CD14-positive monocyte (primary cell): ENCODE measurements at regions not wholly inside any gene's neighbourhood (a gene's known extent, or its start where the extent isn't known, plus 50 kb on each side); places are given as distances from the start of the nearest gene placed in this dataset.

Source experiments
- DNase-seq, 3 donors: peaks; one replicate each; pipeline ENCODE4 v3.0.0-alpha.2; 2011 to 2022
- H2AFZ ChIP-seq: 2 replicates; pipeline ENCODE4 v1.6.0; 2012; ENCODE audit warnings: mild to moderate bottlenecking, low read depth, low read length, inconsistent platforms; ENCODE audit not compliant: insufficient read depth, poor library complexity, severe bottlenecking
- H3K27ac ChIP-seq, 2 donors: 1 replicate in 1 of 2; 2 replicates in 1 of 2; pipeline ENCODE4 v1.5.1; 2012 to 2013; ENCODE audit warnings: low read length in 2 of 2, control low read depth in 1 of 2, inconsistent platforms in 1 of 2, low read depth in 1 of 2, mild to moderate bottlenecking in 1 of 2
- H3K27me3 ChIP-seq, 2 donors: one replicate each; pipeline versions ENCODE4 v1.6.0 to v1.6.1; 2011 to 2013; ENCODE audit warnings: low read length in 2 of 2; ENCODE audit not compliant: control insufficient read depth in 2 of 2, insufficient read depth in 2 of 2
- H3K36me3 ChIP-seq, 2 donors: replicated peaks in 1 of 2; 1 replicate in 1 of 2; 2 replicates in 1 of 2; pipeline versions ENCODE4 v1.5.1 to v1.6.1; 2012 to 2013; ENCODE audit warnings: low read length in 2 of 2, control low read depth in 1 of 2, inconsistent platforms in 1 of 2, mild to moderate bottlenecking in 1 of 2; ENCODE audit not compliant: insufficient read depth in 2 of 2, control insufficient read depth in 1 of 2
- H3K4me1 ChIP-seq, 2 donors: 1 replicate in 1 of 2; 2 replicates in 1 of 2; pipeline versions ENCODE4 v1.5.1 to v1.6.1; 2012 to 2013; ENCODE audit warnings: low read length in 2 of 2, control low read depth in 1 of 2, inconsistent platforms in 1 of 2, mild to moderate bottlenecking in 1 of 2, moderate library complexity in 1 of 2; ENCODE audit not compliant: insufficient read depth in 2 of 2, control insufficient read depth in 1 of 2
- H3K4me2 ChIP-seq: replicated peaks from 2 replicates; pipeline ENCODE3; 2012; ENCODE audit warnings: low read length, moderate library complexity, mild to moderate bottlenecking; ENCODE audit not compliant: poor library complexity, severe bottlenecking; ENCODE audit errors: extremely low read depth
- H3K4me3 ChIP-seq, 3 experiments: fragments of 200-600 bp in 1 of 3; sonication (generic) in 1 of 3; replicated peaks in 1 of 3; 1 replicate in 2 of 3; 2 replicates in 1 of 3; pipeline ENCODE4 v1.5.1; 2011 to 2013; ENCODE audit warnings: low read length in 3 of 3, mild to moderate bottlenecking in 3 of 3, control low read depth in 2 of 3, low read depth in 2 of 3, inconsistent platforms in 1 of 3, moderate library complexity in 1 of 3
- H3K79me2 ChIP-seq: 2 replicates; pipeline ENCODE4 v1.6.0; 2012; ENCODE audit warnings: mild to moderate bottlenecking, control low read depth, inconsistent platforms, low read length, moderate library complexity; ENCODE audit not compliant: insufficient read depth
- H3K9ac ChIP-seq: 2 replicates; pipeline ENCODE4 v1.6.0; 2017; ENCODE audit warnings: low read length, mild to moderate bottlenecking; ENCODE audit not compliant: insufficient read depth, poor library complexity, severe bottlenecking
- H3K9me3 ChIP-seq, 2 donors: replicated peaks in 1 of 2; 1 replicate in 1 of 2; 2 replicates in 1 of 2; pipeline versions ENCODE4 v1.5.1 to v1.6.1; 2012 to 2013; ENCODE audit warnings: low read length in 2 of 2, control low read depth in 1 of 2; ENCODE audit not compliant: control insufficient read depth in 1 of 2, insufficient read depth in 1 of 2
- H4K20me1 ChIP-seq: 2 replicates; pipeline ENCODE4 v1.6.0; 2012; ENCODE audit warnings: mild to moderate bottlenecking, low read length, control low read depth, moderate library complexity; ENCODE audit not compliant: insufficient read depth
- H3K27ac Mint-ChIP-seq, 7 donors: one replicate each; pipeline ENCODE4 v1.8.0; 2020; ENCODE audit warnings: mild to moderate bottlenecking in 7 of 7, mixed read lengths in 7 of 7, moderate library complexity in 6 of 7, inconsistent platforms in 2 of 7
- H3K27me3 Mint-ChIP-seq, 3 donors: one replicate each; pipeline ENCODE4 v1.8.0; 2021 to 2022; ENCODE audit warnings: low read depth in 3 of 3, mild to moderate bottlenecking in 3 of 3, mixed read lengths in 3 of 3, moderate library complexity in 3 of 3, inconsistent platforms in 1 of 3
- H3K36me3 Mint-ChIP-seq, 2 donors: one replicate each; pipeline ENCODE4 v1.8.0; 2020; ENCODE audit warnings: mixed read lengths in 2 of 2, inconsistent platforms in 1 of 2, mild to moderate bottlenecking in 1 of 2
- H3K4me1 Mint-ChIP-seq: one replicate; pipeline ENCODE4 v1.8.0; 2020; ENCODE audit warnings: mild to moderate bottlenecking, mixed read lengths
- H3K4me3 Mint-ChIP-seq, 2 donors: one replicate each; pipeline ENCODE4 v1.8.0; 2020; ENCODE audit warnings: mild to moderate bottlenecking in 2 of 2, mixed read lengths in 2 of 2, moderate library complexity in 1 of 2
- H3K9me3 Mint-ChIP-seq, 7 donors: one replicate each; pipeline ENCODE4 v1.8.0; 2020 to 2022; ENCODE audit warnings: mixed read lengths in 7 of 7, mild to moderate bottlenecking in 6 of 7, moderate library complexity in 6 of 7, inconsistent platforms in 2 of 7
- WGBS: methylation state at CpG from one replicate; pipeline ENCODE4 v1.1.5; 2013; ENCODE audit warnings: missing lambda C conversion rate; ENCODE audit not compliant: insufficient coverage; 5-methylcytosine and 5-hydroxymethylcytosine counted together
- intact Hi-C, 2 donors: fragments of 100-400 bp; cut with micrococcal nuclease; formaldehyde crosslinking; loops; one replicate each; pipeline versions ENCODE4 v1.15.0 to v1.15.1; 2023
- TF ChIP-seq, protein P1 (sequence below): fragments of 200-600 bp; IDR thresholded peaks from one replicate; pipeline ENCODE4 v1.8.0; 2022; ENCODE audit warnings: antibody characterized with exemption, mild to moderate bottlenecking

DNA sequence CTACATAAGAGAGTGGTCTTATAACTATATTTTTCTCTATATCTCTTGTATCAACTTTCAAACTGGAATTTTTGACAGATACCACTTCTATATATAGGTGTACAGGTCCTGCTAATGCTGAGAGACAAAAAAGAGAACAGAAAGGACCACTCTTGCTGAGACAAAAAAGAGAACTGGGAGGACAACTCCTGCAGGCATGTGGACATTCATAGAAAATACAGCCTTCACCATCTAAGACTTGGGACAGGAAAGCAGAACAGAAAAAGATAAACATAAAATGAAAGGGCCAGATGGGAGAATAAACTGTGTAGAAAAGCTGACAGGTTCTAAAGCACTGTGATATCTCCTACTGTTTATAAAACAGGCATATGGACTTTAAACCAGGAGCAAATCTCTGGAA is 541.0 kb upstream of the ADGRB3 start:
- Mint-ChIP-seq H3K36me3 (no peaks in the 10 kb centered on the region), H3K27me3 (peaks cover 0 to 2% (median 0%) of the 10 kb centered on the region in 3 donors), H3K4me1 (no peaks in the 10 kb centered on the region), H3K9me3 (peaks cover 0 to 2% (median 0%) of the 10 kb centered on the region in 7 donors), H3K27ac (peak overlapping the region in 1 of 7 donors; percentile 18), H3K4me3 (no peak overlapping the region)
- no peak overlapping the region for H3K4me2 ChIP-seq
- H2AFZ ChIP-seq: no peak overlapping the region
- H3K79me2 ChIP-seq: no peaks in the 10 kb centered on the region
- no peaks in the 10 kb centered on the region for H4K20me1 ChIP-seq
- intact Hi-C loops: no loop called here
- H3K4me1 ChIP-seq: no peaks in the 10 kb centered on the region
- no peak overlapping the region for H3K27ac ChIP-seq
- H3K4me3 ChIP-seq: no peak overlapping the region
- no peak for DNase-seq
- no peaks in the 10 kb centered on the region for H3K36me3 ChIP-seq
- H3K9me3 ChIP-seq: no peaks in the 10 kb centered on the region
- TF ChIP-seq, protein P1, sequence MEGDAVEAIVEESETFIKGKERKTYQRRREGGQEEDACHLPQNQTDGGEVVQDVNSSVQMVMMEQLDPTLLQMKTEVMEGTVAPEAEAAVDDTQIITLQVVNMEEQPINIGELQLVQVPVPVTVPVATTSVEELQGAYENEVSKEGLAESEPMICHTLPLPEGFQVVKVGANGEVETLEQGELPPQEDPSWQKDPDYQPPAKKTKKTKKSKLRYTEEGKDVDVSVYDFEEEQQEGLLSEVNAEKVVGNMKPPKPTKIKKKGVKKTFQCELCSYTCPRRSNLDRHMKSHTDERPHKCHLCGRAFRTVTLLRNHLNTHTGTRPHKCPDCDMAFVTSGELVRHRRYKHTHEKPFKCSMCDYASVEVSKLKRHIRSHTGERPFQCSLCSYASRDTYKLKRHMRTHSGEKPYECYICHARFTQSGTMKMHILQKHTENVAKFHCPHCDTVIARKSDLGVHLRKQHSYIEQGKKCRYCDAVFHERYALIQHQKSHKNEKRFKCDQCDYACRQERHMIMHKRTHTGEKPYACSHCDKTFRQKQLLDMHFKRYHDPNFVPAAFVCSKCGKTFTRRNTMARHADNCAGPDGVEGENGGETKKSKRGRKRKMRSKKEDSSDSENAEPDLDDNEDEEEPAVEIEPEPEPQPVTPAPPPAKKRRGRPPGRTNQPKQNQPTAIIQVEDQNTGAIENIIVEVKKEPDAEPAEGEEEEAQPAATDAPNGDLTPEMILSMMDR: no peak
- H3K9ac ChIP-seq: no peak overlapping the region
- H3K27me3 ChIP-seq: no peaks in the 10 kb centered on the region

GRCh38 chr6:68087399-68088133 is 547.5 kb upstream of the ADGRB3 start:
- Histone ChIP-seq H3K4me1 (no peaks in the 10 kb centered on the region), H3K9ac (no peak overlapping the region), H2AFZ (no peak overlapping the region), H3K9me3 (peaks cover 0 to 10% of the 10 kb centered on the region in 2 donors), H3K27me3 (no peaks in the 10 kb centered on the region), H3K4me3 (no peak overlapping the region), H3K36me3 (no peaks in the 10 kb centered on the region), H3K79me2 (no peaks in the 10 kb centered on the region), H4K20me1 (no peaks in the 10 kb centered on the region), H3K27ac (no peak overlapping the region), H3K4me2 (no peak overlapping the region)
- no CpG with 5 or more reads among the region's 1 CpG for WGBS
- H3K36me3 Mint-ChIP-seq: no peaks in the 10 kb centered on the region
- TF ChIP-seq, protein P1: no peak
- intact Hi-C loops: no loop called here
- H3K27me3 Mint-ChIP-seq: peaks cover 0 to 2% (median 0%) of the 10 kb centered on the region in 3 donors
- H3K9me3 Mint-ChIP-seq: peaks cover 0 to 8% (median 4%) of the 10 kb centered on the region in 7 donors
- H3K4me1 Mint-ChIP-seq: peaks cover 2% of the 10 kb centered on the region
- DNase-seq: no peak
- H3K4me3 Mint-ChIP-seq: no peak overlapping the region
- H3K27ac Mint-ChIP-seq: peak overlapping the region in 1 of 7 donors; percentile 42
